HL-60 (cell line): ENCODE measurements at regions not wholly inside any gene's neighbourhood (a gene's known extent, or its start where the extent isn't known, plus 50 kb on each side); places are given as distances from the start of the nearest gene placed in this dataset.

ENCODE experiments used
- DNase-seq, 2 experiments: peaks; one replicate each; pipeline ENCODE4 v3.0.0-alpha.2; 2010 to 2020; ENCODE audit warnings: low read depth in 1 of 2, low spot score in 1 of 2
- H3K27ac ChIP-seq: fragments of 250-450 bp; sonication (Bioruptor Pico); replicated peaks from 2 replicates; pipeline ENCODE4 v1.5.1; 2020; ENCODE audit warnings: mild to moderate bottlenecking, moderate library complexity
- H3K27me3 ChIP-seq: fragments of 250-450 bp; sonication (Bioruptor Pico); 2 replicates; pipeline ENCODE4 v1.5.1; 2021; ENCODE audit warnings: mild to moderate bottlenecking, moderate library complexity; ENCODE audit not compliant: insufficient read depth, poor library complexity, severe bottlenecking
- H3K4me3 ChIP-seq: replicated peaks from 2 replicates; pipeline ENCODE4 v1.5.1; 2011; ENCODE audit warnings: mild to moderate bottlenecking, control low read depth, low read length; ENCODE audit not compliant: insufficient read depth
- CTCF ChIP-seq: IDR thresholded peaks from one replicate; pipeline ENCODE4 v1.5.1; 2011; ENCODE audit warnings: low read length, control low read depth, inconsistent platforms; ENCODE audit not compliant: insufficient read depth
- GABPA ChIP-seq: IDR thresholded peaks from 2 replicates; pipeline ENCODE4 v1.6.1; 2012; ENCODE audit warnings: low read depth
- POLR2AphosphoS5 ChIP-seq: IDR thresholded peaks from 2 replicates; pipeline ENCODE4 v1.6.1; 2012; ENCODE audit warnings: low read depth
- REST ChIP-seq: IDR thresholded peaks from 2 replicates; pipeline ENCODE4 v1.6.1; 2012; ENCODE audit warnings: low read depth; ENCODE audit not compliant: insufficient replicate concordance
- SPI1 ChIP-seq: IDR thresholded peaks from 2 replicates; pipeline ENCODE4 v1.6.1; 2012; ENCODE audit warnings: low read depth, mild to moderate bottlenecking, borderline replicate concordance

GRCh38 chrX:22383988-22384387, 111.3 kb downstream of the CBLL2 start:
- Histone ChIP-seq H3K4me3 (no peak overlapping the region), H3K27ac (no peak overlapping the region), H3K27me3 (no peaks in the 10 kb centered on the region)
- TF ChIP-seq POLR2AphosphoS5 (no peak), SPI1 (no peak), CTCF (no peak), REST (no peak), GABPA (no peak)
- no peak for DNase-seq

GRCh38 chrX:22389556-22390179, 117.0 kb downstream of the CBLL2 start:
- Histone ChIP-seq H3K27me3 (no peaks in the 10 kb centered on the region), H3K27ac (no peak overlapping the region), H3K4me3 (no peak overlapping the region)
- no peak for DNase-seq
- no peak for TF ChIP-seq GABPA
- no peak for TF ChIP-seq REST
- TF ChIP-seq SPI1, result no peak
- TF ChIP-seq CTCF, result no peak
- TF ChIP-seq POLR2AphosphoS5, result no peak

GRCh38 chrX:22392133-22392948, 119.6 kb downstream of the CBLL2 start:
- TF ChIP-seq SPI1, result no peak
- no peak for TF ChIP-seq POLR2AphosphoS5
- TF ChIP-seq CTCF, result no peak
- no peak for TF ChIP-seq REST
- TF ChIP-seq GABPA, result no peak
- Histone ChIP-seq H3K27me3 (no peaks in the 10 kb centered on the region), H3K4me3 (no peak overlapping the region), H3K27ac (no peak overlapping the region)
- no peak for DNase-seq
